NCI-H2227 treated with DMSO at 0.1 percent for 48 hours (cell line): ENCODE measurements at regions not wholly inside any gene's neighbourhood (a gene's known extent, or its start where the extent isn't known, plus 50 kb on each side); places are given as distances from the start of the nearest gene placed in this dataset.
"Not testable (repeated sequence)": the region's sequence is repeated elsewhere in the genome, so short reads cannot be mapped to it uniquely, and the experiment has no call there.

Experiments used
- DNase-seq: peaks from one replicate; lab custom pipeline; 2025; lab: John Stamatoyannopoulos, UW

GRCh38 chr2:56515399-56515798, 331.6 kb downstream of the CCDC85A start:
- DNase-seq = no peak

- DNase-seq = no peak
These were observed 336.0 kb downstream of the CCDC85A start for GRCh38 chr2:56519806-56520205.

DNA sequence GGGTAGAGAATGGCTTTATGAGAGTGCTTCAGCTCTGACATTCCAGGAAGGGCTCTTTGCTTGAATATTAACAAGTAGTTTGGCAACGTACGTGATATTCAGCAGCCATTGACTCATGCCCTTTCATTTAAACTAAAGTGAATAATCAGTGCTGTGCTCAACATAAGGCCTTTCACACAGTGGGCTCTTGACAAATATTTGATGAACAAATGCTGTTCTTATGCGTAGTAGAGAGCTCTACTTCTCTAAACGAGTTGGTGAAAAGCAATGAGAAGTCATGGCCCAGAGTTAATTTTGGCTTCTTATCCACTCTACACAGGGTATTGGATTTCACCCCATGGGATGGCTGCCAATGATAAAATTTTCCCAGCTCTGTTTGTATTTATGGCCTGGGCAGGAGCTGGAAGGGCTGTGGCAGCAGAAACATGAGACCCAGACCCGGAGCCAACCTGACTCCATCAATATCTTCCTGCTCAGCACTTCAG, 338.9 kb downstream of the CCDC85A start:
- DNase-seq = no peak

- no peak for DNase-seq
These were observed 340.0 kb downstream of the CCDC85A start for GRCh38 chr2:56523816-56524215.

DNA sequence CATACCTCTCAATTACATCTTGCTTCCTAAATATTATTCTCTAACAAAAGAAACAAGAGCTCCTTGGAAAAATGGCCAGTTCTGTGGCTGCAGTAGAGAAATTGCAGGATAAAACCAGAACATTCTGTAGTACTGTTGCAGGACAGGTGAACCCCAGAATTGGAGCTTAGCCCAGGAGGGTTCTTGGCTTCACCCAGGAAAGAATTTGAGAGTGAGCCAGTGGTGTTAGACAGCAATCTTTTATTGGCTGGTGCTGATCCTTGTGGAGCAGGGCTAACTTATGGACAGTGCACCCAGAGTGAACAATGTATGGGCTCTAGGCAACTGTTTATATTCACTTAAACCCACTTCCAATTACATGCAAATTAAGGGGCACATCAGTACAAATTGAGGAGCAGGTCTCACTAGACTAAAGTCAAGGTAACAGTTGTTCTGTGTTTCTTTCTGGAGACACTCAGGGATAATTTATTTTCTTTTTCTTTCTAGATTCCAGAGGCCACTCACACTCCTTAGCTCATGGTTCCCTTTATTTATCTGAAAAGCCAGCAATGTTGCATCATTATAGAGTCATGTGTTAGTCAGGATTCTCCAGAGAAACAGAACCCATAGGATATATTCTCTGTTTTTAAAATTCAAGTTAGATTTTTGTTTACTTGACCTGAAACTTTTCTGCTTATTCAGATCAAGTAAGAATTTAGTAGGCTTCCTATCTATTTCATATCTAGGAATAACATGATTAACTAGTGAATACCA, 348.1 kb downstream of the CCDC85A start:
- no peak for DNase-seq

- no peak for DNase-seq
These were observed 350.5 kb downstream of the CCDC85A start for GRCh38 chr2:56534321-56534720.

DNA sequence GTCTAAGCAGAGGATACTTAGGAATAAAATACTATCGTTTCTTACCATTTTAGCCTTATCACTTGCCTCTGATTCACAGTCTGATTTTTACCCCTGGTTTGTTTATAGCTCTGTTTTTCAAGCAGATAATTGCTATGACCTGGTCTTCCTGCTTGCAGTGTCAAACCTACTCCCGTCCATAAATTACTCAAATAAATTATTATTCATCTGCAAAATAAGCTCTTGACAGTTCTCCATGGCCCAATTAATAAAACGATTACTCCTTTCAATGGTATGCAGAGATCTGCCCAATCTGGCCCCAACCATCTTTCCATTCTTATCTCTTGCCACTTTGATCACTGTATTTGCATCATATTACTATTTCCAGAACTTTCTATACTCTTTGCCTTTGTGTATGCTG, 354.0 kb downstream of the CCDC85A start:
- no peak for DNase-seq

- no peak for DNase-seq
These were observed 355.8 kb downstream of the CCDC85A start for GRCh38 chr2:56539618-56540017.

DNA sequence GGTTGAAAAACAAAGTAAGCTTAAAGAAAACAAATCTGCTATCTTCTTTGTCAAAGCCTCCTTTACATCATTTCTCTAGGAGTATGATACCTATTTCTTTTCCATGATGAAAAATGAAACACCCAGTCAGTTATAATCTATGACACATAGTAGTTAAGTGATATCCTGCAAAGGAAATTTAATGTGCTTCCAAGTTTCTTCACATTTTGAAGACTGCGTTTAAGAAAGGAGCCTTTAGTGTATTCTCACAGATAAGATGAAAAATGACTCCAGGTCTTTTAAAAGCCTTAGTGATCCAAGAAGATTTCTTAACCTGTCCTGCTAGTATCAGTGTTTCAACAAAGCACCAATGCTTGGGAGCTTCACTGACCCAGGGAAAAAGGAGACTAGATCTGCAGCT, 356.7 kb downstream of the CCDC85A start:
- no peak for DNase-seq

DNA sequence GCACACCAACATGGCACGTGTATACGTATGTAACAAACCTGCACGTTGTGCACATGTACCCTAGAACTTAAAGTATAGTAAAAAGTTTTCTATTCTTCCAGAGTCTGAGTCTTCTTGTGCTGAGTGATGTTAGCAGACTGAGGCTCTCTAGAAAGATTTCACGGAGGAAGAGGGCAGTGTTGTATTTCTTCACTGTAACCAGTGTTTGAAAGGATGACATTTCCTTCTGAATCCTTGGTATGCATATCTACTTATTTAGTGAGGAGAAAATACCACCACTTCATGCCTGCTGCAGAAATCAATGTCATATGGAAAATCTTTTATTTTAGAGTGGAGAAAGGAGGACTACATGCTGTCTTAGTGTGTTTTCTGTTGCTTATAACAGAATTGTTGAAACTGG, 357.1 kb downstream of the CCDC85A start:
- DNase-seq = no peak

DNA sequence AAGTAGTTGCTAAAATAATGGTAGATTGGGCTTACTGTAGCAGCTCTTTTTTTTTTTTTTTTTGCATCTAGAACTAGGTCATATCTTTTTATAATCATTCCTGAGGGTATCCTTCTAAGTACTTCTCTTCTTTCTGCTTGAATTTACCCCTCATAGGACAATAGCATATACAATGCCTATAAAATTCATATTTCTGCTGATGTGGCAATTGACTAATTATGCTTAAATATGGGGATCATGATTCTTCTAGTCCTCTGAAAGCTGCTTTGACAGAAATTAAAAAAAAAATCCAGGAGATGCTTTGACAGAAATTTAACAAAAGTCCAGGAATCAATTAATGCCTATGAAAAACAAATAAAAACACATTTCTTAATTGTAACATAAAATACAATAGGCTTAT, 358.4 kb downstream of the CCDC85A start:
- DNase-seq = no peak

DNA sequence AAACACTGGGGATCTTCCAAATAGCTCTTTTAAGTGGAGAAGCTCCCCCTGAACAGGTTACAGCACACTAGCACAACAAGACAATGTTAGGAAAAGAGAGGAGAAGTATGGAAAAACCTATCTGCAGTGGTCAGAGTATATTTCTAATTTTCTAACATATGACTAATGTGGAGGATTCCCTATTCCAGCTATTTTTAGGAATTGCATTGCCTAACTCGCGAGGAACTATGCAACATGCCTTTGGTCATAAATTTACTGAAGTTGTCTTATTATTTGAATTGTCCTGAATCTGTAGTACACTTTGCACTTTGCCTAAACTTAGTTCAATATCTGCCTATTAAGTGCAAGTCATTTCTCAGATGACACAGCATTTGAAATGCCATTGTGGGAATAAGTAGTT, 381.4 kb downstream of the CCDC85A start:
- no peak for DNase-seq

DNA sequence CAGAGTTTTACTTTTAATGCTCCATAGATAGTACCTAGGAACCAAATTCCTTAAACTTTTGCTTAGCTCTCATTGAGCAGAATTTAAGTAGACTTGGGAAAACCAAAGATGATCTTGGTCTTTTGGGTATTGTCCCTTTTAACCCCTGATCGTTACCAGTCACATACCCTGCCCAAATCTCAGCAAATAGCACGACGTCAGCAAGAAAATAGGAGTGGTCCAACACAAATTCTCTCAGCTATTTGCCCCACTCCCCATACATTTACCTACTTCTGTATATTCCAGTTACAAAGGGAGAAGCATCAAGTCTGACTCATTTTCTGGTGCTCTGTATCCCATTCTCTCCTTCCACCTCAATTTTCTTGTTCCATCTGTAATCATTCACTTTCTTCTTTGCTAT, 387.3 kb downstream of the CCDC85A start:
- DNase-seq = no peak

DNA sequence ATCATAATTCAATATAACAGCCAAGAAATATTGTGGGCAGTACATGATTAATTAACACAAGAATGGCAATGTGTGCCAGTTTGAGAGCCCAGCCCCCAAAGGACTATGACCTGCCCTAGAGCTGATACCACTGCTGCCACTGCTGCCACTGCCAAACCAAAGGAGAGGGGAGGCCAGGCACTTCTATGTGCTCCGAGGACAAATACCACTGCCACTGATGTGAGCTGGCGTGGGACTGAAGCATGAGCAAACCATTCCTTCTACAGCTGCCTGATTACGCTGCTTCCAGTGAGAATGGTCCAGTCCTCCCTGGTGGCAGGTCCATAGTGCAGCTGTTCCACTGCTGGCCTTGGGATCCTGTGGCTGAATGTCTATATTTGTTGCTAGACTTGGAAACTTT, 392.2 kb downstream of the CCDC85A start:
- DNase-seq = no peak

DNA sequence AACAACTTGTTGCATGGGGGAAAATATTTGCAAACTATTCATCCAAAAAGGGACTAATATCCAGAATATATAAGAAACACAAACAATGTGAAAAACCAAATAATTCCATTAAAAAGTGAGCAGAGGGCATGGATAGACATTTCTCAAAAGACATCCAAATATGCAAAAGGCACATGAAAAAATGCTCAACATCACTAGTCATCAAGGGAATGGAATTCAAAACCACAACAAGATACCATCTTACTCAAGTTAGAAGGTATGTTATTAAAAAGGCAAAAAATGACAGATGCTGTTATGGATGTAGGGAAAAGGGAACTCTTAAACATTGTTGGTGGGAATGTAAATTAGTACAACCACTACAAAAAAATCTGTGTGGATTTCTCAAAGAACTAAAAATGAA, 396.5 kb downstream of the CCDC85A start:
- DNase-seq = no peak

GRCh38 chr2:56582570-56582969, 398.8 kb downstream of the CCDC85A start:
- no peak for DNase-seq

GRCh38 chr2:56583796-56584315, 400.1 kb downstream of the CCDC85A start:
- DNase-seq = no peak

DNA sequence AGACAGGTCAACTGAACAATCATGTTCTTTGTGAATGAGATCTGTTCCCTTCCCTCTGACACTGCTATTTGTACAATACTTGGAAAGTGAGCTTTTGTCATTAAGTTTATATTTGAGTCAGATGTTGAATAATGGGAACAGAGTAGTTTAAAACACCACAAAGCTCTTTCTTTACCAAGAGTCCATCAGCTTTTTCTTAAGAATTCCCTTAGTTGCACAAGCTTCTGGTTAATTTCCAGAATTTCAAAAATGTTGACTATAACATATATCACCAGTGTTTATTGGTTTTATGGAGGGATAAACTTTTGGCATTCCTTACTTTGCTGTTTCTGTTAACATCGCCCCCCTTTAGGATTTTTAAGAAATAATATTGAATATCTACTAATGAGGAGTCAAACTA, 403.7 kb downstream of the CCDC85A start:
- DNase-seq = no peak

- no peak for DNase-seq
These were observed 405.4 kb downstream of the CCDC85A start for GRCh38 chr2:56589194-56589593.

- no peak for DNase-seq
These were observed 406.0 kb downstream of the CCDC85A start for GRCh38 chr2:56589835-56590234.

DNA sequence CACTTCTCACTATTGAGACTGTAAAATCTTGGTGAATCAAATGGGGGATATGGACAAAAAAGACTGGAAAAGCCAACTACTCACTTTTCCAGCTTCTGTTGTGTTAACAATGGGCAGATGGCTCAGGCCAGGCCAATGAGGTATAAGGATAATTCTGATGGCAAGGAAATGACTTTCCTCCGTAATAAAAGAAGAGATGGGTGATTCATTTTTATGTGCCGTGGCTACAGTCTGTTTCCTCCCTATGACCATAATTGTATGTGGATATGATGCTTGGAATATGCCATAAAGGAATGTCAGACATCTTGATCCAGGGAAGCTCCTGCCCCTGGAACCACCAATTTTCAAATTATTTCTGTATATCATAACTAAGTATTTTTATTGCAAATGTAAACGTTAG, 406.8 kb downstream of the CCDC85A start:
- no peak for DNase-seq

DNA sequence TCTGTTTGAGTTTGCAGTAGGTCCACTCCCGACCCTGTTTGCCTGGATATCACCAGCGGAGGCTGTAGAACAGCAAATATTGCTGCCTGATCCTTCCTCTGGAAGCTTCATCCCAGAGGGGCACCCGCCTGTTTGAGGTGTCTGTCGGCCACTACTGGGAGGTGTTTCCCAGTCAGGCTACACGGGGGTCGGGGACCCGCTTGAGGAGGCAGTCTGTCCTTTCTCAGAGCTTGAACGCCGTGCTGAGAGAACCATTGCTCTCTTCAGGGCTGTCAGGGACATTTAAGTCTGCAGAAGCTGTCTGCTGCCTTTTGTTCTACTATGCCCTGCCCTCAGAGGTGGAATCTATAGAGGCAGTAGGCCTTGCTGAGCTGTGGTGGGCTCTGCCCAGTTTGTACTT, 422.3 kb downstream of the CCDC85A start:
- not testable (repeated sequence) for DNase-seq

- DNase-seq = no peak
These were observed 429.5 kb downstream of the CCDC85A start for GRCh38 chr2:56613254-56613653.

- DNase-seq = no peak
These were observed 430.1 kb downstream of the CCDC85A start for GRCh38 chr2:56613920-56614319.
